ENCODE measurements at regions not wholly inside any gene's neighbourhood (a gene's known extent, or its start where the extent isn't known, plus 50 kb on each side); places are given as distances from the start of the nearest gene placed in this dataset.

- Histone ChIP-seq H3K36me3 (no peaks in the 10 kb centered on the region), H3K4me3 (no peak overlapping the region), H3K27ac (no peak overlapping the region), H3K27me3 (no peaks in the 10 kb centered on the region), H3K9me3 (no peaks in the 10 kb centered on the region), H3K4me1 (no peaks in the 10 kb centered on the region)
- no peak for TF ChIP-seq EP300 (IDR thresholded peaks at IDR 0.05)
- TF ChIP-seq POLR2AphosphoS5 (IDR thresholded peaks at IDR 0.05) = no peak
- TF ChIP-seq POLR2A (IDR thresholded peaks at IDR 0.05) = no peak
- intact Hi-C loops (cut with DNase I; ENCODE audit: low total_unique reads) = no loop called here
- peak in 1 of 2 donors; percentile 65 for DNase-seq
- WGBS, 5 donors = 69 to 85% (median 74%) methylated on average over 2 of the region's 2 CpGs
Observed at GRCh38 chr13:85420136-85420535, 379.1 kb downstream of the SLITRK6 start.

GRCh38 chr13:85419611-85420010, 379.6 kb downstream of the SLITRK6 start:
- no peaks in the 10 kb centered on the region for H3K27me3 ChIP-seq
- no peak for TF ChIP-seq EP300 (IDR thresholded peaks at IDR 0.05)
- no peak for TF ChIP-seq POLR2A (IDR thresholded peaks at IDR 0.05)
- TF ChIP-seq POLR2AphosphoS5 (IDR thresholded peaks at IDR 0.05) = no peak
- TF ChIP-seq CTCF (IDR thresholded peaks at IDR 0.05) = no peak
- intact Hi-C loops (cut with DNase I; ENCODE audit: low total_unique reads) = no loop called here
- H3K36me3 ChIP-seq = no peaks in the 10 kb centered on the region
- H3K27ac ChIP-seq = no peak overlapping the region
- H3K4me3 ChIP-seq = no peak overlapping the region
- H3K9me3 ChIP-seq = no peaks in the 10 kb centered on the region
- DNase-seq = no peak
- no peaks in the 10 kb centered on the region for H3K4me1 ChIP-seq
- WGBS, 5 donors = 70 to 91% (median 86%) methylated on average over 1 of the region's 1 CpG

DNA sequence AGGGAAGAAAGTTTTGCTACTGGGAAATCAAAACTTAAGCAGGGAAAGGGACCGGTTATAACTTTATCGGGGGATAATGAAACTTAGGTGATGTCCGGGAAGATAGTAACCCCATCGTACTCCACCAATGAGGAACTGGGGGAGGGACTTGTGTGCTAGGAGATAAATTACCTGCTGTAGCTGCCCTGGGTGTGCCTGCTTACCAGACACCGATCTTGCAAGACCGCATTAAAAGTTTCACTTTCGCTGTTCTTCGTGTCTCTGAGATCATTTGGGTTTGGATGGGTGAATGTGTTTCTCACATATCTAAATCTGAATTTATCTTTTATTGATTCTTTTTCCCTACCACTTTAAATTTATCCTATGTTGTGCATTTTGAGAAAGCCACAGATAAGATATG, 381.4 kb downstream of the SLITRK6 start:
- 90 to 95% (median 92%) methylated on average over 8 of the region's 8 CpGs for WGBS, 5 donors

GRCh38 chr13:85413664-85414063, 385.6 kb downstream of the SLITRK6 start:
- WGBS, 5 donors = 86 to 97% (median 90%) methylated on average over 2 of the region's 2 CpGs
- Histone ChIP-seq H3K36me3 (no peaks in the 10 kb centered on the region), H3K4me3 (no peak overlapping the region), H3K9me3 (no peaks in the 10 kb centered on the region), H3K27me3 (no peaks in the 10 kb centered on the region), H3K4me1 (no peaks in the 10 kb centered on the region), H3K27ac (no peak overlapping the region)
- DNase-seq = no peak
- TF ChIP-seq EP300 (IDR thresholded peaks at IDR 0.05) = no peak
- TF ChIP-seq CTCF (IDR thresholded peaks at IDR 0.05) = no peak
- TF ChIP-seq POLR2AphosphoS5 (IDR thresholded peaks at IDR 0.05) = no peak
- no peak for TF ChIP-seq POLR2A (IDR thresholded peaks at IDR 0.05)
- intact Hi-C loops (cut with DNase I; ENCODE audit: low total_unique reads) = no loop called here

More for the DNA sequence above, 381.4 kb downstream of the SLITRK6 start:
- Histone ChIP-seq H3K36me3 (no peaks in the 10 kb centered on the region), H3K4me1 (no peaks in the 10 kb centered on the region), H3K27ac (no peak overlapping the region), H3K4me3 (no peak overlapping the region), H3K9me3 (no peaks in the 10 kb centered on the region), H3K27me3 (no peaks in the 10 kb centered on the region)
- DNase-seq = no peak
- intact Hi-C loops (cut with DNase I; ENCODE audit: low total_unique reads) = no loop called here
- TF ChIP-seq POLR2AphosphoS5 (IDR thresholded peaks at IDR 0.05) (no peak), POLR2A (IDR thresholded peaks at IDR 0.05) (no peak), CTCF (IDR thresholded peaks at IDR 0.05) (no peak), EP300 (IDR thresholded peaks at IDR 0.05) (no peak)

DNA sequence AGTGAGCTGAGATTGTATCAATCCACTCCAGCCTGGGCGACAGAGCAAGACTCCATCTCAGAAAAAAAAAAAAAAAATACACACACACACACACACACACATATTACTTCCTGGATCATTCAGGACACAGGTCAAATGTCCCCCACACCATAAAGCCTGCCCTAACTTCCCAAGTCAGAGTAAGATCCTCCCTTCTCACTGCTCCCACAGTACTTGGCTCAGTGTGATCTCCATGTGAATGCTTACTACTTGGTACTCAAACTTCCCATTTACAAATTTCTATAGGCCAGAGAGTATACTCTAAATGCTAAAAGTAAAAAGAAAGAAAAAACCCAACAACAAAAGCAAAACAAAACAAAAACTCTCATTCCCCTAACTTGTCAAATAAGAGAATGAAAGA, 386.8 kb downstream of the SLITRK6 start:
- no peaks in the 10 kb centered on the region for H3K4me1 ChIP-seq
- 85 to 100% (median 91%) methylated on average over 1 of the region's 1 CpG for WGBS, 5 donors
- no peak for TF ChIP-seq POLR2AphosphoS5 (IDR thresholded peaks at IDR 0.05)
- TF ChIP-seq POLR2A (IDR thresholded peaks at IDR 0.05) = no peak
- no peak for TF ChIP-seq CTCF (IDR thresholded peaks at IDR 0.05)
- intact Hi-C loops (cut with DNase I; ENCODE audit: low total_unique reads) = no loop called here
- H3K27ac ChIP-seq = no peak overlapping the region
- H3K9me3 ChIP-seq = no peaks in the 10 kb centered on the region
- H3K4me3 ChIP-seq = no peak overlapping the region
- no peak for DNase-seq
- no peaks in the 10 kb centered on the region for H3K27me3 ChIP-seq
- no peaks in the 10 kb centered on the region for H3K36me3 ChIP-seq

All from stomach (tissue), 8 donors.